Ureter (tissue), 1 donor: ENCODE measurements at regions not wholly inside any gene's neighbourhood (a gene's known extent, or its start where the extent isn't known, plus 50 kb on each side); places are given as distances from the start of the nearest gene placed in this dataset.
"Not testable (repeated sequence)": the region's sequence is repeated elsewhere in the genome, so short reads cannot be mapped to it uniquely, and the experiment has no call there.

Experiments used
- DNase-seq: peaks from one replicate; pipeline ENCODE4 v3.0.0-alpha.2; 2020; ENCODE audit warnings: low spot score
- donor health status: DM: yes; HTN: yes; CAD: no.

DNA sequence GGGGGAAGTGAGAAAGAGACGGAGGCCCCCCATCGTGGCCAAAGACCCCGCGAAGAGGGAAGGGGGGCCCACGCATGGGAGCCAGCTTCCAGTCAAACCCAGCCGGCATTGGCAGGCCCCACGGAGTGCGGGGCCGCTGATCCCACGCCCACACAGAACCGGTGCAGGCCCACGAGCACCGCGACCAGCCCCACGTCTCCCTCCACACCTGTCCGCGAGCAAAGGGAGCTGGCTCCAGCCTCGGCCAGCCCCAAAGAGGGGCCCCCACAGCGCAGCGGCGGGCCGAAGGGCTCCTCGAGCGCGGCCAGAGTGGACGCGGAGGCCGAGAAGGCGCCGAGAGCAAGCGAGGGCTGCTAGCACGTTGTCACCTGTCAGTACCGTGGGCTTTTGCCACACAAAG, 125.0 kb upstream of the TWIST2 start:
- no peak for DNase-seq

DNA sequence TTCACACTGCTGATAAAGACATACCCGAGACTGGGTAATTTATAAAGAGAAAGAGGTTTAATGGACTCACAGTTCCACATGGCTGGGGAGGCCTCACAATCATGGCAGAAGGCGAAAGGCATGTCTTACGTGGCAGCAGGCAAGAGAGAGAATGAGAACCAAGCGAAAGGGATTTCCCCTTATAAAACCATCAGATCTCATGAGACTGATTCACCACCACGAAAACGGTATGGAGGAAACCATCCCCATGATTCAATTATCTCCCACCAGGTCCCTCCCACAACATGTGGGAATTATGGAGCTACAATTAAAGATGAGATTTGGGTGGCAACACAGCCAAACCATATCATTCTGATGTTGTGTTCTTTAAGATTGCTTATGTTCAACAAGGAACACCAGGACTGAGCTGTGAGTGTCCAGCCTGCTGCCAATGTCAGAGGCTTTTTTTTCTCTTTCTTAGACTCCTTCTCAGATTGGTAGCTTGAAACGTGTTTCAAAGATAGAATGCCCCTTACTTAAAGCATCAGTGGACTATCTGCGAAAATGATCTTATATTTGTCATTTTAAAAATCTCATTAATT, 124.1 kb upstream of the TWIST2 start:
- DNase-seq = not testable (repeated sequence)

DNA sequence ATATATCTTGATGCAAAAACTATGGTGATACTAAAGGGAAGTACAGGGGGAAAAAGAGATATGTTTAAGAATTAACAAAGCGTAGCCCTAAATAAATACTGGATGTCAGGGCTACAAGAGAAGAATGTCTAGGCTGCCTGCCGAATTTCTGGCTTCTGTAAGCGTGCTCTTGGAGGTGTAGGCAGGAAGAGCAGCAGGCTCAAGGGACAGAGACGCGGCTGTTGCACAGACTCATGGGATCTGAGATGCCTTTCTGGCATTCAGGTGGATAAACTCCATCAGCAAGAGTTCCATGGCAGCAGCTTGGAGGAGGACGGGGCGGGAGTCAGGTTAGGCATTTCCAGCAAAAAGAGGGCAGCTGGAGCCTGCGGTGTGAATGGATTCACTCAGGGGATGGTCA, 123.2 kb upstream of the TWIST2 start:
- DNase-seq = no peak

DNA sequence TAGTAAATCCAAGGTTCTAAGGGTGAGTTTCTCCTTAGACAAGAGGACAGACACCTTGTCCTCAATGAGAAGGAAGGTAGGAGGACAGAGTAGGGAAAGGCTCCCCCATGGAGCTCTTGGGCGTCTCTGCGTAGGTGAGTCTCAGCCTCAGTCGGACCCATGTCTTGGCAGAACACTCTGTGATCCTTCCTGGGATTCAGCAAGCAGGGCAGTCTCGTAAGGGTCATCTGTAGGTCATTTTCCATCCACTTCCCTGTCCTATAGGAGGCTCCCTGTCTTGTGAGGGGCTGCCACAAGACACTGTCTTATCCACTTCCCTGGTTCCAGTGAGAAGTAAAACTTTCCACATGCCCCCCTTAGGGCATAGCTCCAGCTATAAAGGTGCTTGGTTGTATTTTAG, 122.6 kb upstream of the TWIST2 start:
- no peak for DNase-seq

DNA sequence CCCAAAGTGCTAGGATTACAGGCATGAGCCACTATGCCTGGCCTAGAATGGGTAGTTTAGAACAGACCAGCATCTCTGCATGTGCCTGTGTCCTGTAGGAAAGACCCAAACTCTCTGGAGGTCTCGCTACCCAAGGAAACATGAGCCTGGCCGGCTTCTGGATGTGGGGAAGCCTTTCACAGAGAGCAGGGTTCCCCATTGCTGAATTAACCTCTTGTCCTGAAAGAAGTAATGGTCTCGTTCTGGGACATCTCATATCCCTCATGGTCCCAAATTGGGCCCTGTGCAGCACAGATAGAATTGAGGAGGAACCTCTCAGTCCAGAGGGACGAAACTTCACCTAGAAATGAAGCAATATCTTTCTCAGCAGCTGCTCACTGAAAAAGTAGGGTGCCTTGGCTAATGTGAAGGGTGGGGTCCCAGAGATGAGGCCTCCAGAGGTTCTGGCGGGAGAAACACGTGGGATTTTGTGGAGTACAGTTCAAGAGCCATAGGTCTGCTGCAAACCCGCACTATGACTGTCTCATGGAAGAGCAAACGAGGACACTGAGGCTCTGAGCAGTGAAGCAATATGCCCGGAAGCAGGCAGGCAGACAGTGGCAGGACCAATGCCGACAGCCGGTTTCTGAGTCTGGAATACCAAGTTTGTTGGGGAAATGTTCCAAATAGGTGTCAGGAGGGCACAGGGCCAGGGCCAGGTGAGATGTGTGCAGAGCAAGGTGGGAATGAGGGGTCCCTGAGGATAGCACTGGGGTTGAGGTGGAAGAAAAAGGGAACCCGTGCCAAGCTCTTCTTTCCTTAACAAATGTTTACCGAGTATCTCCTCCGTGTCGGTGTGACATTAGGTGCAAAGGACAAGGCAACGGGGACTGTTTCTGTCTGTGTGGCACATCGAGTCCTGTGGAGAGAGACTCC, 121.0 kb upstream of the TWIST2 start:
- no peak for DNase-seq

DNA sequence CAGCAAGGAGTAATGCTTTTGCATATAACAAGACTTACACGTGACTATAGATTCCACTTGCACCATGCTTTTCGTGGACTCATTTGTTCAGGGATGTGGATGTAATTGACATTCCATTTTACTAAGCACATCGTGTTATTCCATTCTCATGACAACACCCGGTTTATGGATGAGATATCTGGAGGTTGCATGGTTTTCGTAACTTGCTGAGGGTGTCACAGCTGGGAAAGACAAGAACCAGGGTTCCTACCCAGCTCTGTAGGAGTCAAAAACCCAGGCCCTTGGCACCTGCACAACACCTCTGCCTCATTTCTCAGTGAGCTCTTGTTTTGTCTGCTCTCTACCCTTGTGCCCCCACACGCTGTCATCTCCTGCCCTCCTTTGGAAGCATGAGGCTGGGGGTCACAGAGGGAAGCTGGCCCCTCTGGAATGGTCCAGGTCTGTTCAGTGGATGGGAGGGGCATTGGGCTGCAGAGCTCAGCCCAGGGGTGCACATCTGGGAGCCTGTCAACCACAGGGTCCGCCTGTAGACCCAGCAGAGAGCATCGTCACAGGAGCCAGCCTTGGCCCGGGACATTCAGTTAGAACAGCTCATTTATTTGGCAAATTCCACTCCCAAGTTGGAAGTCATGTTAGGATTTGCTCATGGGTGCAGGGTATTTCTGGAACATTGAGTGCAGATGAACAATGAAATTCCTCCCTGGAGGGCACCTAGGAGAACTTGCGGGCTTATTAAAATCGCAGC, 120.1 kb upstream of the TWIST2 start:
- no peak for DNase-seq

DNA sequence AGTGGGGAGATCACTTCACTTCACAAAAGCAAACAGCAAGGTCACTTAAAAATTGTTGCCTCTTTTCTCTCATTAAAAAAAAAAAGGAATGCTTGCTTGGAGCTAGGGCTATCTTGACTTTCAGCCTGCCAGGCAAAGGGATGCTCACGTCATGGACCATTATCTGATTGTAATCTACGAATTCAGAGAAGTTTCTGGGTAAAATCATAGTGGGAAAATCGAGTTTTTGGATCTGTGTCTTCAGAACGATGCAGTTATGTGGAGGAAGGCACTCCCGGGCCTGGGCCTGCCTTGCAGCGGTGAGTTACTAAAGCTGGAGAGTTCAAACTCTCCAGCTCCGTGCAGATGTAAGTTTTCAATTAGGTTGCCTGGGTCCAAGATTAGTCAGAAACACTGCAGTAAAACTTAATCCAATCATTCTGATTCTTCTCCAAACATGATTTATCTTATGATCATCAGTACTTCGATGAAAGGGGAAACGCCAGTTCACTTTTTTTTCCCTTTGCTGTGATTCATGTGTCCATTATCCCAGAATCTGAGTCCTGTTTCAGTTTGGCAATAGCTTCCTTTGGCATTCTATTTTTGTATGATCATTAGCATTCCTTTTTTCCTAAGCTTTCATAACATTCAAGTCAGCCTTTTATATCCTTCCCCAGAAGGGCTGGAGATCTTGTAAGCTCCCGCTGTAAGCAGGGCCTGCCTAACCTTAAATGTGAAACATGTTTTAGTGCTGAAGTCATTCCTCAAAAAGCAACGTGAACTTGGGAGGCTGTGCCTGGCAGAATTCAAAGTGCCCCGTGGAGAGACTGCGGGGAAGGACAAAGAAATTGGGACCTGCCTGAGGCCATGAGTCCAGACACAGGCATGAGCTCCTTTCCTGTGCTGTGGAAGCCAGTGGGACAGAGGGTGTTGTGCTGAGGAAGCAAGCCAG, 119.3 kb upstream of the TWIST2 start:
- DNase-seq = no peak

DNA sequence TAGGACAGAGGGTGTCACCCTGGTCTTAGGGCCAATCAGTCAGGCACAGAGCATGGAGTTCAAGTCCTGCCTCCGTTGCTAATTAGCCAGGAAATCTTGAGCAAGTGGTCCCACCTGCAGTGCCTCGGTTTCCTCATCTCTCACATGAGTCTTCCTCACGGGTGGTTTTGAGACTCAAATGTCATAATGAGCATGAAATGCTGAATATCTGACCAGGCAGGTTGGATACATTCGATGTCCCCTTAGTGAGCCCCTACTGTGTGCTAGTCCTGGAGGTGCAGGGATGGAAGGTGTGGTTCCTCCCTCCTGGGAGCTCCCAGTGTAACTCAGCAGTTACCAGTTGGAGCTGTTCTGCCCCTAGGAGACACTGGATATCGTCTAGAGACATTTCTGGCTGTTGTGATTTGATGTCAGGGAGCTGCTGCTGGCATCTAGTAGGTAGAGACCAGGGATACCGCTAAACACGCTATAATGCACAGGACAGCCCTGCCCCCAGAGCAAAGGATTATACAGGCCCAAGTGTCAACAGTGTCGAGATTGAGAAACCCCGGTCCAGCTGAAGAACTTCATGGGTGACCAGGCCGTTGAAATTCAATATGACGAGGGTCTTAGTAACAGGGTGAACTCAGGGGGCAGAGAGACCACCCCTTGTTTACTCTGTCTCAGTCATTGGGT, 118.5 kb upstream of the TWIST2 start:
- DNase-seq = no peak

DNA sequence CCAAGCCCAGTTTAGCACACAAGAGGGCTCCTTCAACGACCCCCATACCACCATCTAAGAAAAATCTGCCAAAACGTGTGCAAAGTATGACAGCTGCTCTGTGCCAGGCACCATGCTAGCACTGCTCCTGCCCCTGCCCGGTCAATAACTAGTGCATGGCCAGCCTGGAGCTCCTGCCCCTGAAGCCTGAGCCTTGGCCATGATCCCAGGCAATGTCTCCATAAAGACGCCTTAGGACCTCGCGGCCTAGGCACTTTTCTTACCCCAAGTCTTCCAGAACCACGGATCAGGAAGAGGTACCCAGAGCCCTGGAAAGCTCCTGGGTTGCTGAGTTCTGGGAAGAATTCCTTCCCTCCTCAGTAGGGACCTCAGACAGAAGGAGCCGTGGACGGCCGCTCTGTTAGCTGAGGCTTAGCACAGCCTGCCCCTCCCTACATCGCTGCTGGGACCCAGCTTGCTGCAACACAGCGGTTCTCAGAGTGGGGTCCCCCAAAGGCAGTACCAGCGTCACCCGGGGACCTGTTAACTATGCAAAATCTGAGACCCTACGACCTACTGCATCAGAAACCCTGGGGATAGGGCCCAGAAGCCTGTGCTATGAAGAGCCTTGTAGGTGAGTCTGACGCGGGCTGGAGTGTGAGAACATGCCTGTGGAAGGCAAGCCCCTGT, 117.8 kb upstream of the TWIST2 start:
- DNase-seq = no peak

DNA sequence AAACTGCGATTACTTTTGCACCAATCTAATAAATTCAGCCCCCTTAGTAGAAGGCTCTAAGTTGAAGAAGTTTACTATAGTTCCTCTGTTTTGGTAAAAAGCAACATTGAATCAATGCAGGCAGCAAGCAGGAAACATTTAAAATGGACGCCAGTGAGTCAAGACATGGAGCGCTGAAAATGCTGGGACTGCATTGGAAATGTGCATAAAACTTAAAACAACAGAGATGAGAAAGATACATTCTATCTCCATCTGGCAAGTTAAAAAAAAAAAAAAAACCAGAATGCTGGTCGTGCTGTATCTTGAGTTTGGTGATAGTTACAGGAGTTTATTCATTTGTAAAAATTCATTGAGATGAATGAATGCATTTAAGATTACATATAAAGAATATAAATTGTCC, 117.0 kb upstream of the TWIST2 start:
- no peak for DNase-seq

DNA sequence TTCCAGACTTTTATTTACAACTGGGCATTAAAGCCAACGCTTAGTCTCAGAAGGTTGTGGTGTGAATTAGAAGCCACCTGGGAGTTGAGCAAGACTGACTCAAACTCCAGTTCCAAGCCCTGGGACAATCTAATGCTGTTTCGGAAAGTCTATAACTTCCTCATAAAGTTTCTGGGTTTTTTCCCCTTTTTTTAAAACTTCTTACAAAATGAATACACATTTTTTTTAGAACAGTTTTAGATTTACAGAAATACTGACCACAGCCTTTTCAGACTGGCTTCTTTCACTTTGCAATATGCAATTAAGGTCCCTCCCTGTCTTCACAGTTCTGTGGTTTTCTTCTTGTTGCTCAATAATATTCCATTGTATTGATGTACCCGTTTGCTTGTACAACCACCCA, 115.9 kb upstream of the TWIST2 start:
- no peak for DNase-seq

DNA sequence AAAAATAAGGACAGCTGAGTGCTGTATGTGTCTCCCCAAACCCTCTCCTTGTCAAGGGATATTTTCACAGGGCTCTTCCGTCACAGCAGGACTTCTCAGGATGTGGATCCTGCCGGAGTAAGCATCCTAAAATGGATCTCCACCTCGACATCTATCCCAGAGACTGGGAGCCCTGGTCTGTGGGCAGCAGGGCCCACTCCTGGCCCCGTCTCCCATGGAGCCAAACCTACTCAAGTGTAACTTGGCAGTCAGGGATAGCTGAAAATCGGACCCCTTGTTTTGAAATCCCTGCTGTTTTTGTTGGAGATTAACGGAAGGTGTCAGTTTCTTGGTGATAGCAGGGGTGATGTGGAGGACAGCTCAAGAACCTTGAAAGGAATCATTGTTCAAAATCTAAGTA, 109.0 kb upstream of the TWIST2 start:
- DNase-seq = no peak

DNA sequence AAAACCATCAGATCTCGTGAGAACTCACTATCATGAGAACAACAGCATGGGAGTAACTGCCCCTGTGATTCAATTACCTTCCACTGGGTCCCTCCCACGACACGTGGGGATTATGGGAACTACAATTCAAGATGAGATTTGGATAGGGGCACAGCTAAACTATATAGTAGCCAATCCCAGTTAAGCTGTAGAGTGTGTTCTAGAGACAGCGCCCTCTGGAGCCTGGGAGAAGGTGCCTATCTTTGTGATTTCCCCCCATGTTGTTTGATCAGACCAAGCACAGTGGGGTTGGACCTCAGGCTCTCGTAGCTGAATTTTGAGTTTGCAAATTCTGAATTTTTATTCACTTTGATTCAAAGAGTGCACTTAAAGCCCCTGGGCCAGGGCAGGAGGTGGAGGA, 108.2 kb upstream of the TWIST2 start:
- DNase-seq = no peak

DNA sequence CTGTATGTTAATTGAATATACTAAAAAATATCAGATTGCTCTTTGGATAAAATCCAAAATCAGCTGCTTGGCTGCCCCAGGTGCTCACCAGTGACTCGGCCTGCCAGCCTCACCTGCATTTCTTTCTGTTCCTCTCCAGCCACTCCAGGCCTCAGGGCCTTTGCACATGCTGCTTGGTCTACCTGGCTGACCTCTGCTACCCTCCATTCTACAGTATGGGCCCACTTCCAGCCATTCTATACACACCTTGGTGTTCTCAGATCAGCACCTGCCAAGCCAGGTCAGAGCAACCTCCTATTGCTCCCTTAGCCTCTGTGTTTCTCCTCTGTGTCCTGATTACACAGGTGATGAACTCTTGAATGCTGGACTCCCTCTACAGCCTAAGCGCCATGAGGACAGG, 106.6 kb upstream of the TWIST2 start:
- DNase-seq = no peak

DNA sequence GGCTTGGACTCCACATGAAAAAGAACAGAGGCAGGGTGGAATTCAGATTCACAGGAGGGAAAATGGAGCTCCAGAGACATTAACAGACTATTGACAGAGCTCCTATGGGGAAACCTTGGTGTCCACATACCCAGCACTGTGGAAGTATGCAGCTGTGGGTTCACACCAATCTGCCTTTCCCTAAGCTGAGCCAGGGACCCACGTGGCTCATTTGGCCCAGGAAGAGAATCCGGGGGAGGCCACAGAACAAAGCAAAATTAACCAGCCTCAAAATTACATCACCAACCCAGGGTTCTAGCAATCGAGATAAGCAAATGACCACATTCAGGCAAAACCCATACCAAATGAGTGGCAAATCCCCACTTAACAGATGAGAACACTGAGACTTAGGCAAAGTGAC, 105.8 kb upstream of the TWIST2 start:
- no peak for DNase-seq

DNA sequence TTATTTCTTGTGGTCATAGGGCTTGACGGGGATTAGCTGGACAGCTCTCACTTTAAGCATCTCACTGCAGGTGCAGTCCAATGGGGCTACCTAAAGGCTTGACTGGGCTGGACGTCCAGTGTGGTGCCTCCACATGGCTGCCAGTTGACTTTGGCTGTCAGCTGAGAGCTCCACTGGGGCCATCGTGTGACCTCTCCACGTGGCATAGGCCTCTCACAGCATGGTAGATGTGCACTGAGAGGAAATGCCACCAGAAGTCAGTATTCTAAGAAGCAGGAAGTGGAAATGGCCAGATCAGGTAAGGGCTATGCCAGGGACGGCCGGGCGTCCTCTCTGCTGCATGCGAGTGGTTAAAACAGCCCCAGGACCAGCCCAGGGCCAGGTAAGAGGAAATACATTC, 105.2 kb upstream of the TWIST2 start:
- DNase-seq = no peak

DNA sequence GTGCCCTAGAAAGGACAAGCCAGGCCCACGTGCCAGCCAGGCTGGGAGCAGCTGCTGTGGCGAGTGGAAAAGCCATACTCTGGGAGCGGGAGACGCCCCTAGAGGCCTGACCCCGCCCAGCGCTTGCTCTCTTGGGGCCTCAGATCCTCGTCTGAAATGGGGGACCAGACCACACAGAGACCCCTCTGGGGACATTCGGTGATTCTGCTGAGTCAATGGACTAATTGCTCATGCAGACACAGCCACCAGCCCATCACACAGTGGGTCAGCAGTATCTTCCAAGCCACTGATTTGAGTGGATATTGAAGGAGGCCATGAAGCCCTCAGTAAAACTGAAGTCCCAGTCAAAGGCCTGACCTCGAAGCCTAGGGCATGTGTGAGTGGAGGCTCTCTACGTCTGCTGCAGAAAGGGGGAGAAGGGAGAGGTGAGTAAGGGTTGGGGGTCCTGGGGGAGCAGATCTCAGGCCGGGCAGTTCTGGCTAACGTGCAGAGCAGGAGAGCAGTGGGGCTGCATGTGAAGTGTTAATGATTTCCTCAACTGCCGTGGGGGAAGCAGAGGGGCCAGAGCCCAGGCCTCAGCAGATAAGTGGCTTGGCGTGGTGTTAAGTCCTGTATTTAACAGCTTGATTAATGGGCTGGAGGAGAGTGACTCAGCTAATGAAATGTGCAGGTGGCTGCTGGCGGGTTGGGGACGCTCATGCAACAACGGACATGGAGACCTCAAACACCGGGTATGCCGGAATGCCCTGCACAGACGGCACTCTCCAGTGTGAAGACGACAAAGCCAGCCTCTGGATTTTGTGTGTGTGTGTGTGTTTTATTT, 104.4 kb upstream of the TWIST2 start:
- DNase-seq = no peak

DNA sequence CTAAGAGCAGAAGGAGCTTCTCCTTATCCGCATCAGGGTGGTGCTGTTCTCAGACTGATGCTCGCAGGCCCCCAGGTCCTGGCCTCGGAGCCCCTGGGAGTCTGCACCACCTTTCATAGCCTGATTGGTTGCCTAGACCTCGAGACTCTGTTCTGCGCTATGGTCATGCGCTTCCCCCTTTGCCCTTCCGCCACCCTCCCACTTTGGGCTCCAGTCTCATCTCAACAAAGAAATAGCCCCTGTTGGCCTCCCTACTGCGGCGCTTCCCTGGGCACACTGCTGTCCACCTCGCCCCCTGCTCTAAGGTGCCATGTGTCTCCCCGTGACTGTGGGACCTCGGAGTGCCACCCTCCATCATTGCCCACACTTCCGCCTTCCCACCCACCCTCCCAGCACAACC, 102.9 kb upstream of the TWIST2 start:
- DNase-seq = no peak

DNA sequence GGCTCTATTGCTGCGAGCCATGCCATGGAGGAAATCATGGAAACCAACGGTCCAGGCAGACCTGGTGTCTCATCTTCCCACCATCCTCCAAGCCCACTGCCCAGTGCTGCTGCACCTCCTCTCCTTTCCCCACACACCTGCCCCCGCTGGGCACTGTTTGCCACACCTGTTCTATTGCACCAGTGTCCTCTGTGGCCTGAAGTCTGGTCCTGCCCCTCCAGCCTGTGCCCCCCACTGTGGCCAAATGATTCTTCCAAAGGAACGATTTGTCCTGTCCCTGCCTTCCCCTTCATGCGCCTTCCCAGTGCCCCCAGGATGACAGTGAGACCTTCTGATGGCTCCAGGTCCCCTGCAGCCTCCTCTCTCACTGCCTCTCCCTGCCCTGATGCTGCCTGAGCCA, 101.9 kb upstream of the TWIST2 start:
- DNase-seq = no peak

DNA sequence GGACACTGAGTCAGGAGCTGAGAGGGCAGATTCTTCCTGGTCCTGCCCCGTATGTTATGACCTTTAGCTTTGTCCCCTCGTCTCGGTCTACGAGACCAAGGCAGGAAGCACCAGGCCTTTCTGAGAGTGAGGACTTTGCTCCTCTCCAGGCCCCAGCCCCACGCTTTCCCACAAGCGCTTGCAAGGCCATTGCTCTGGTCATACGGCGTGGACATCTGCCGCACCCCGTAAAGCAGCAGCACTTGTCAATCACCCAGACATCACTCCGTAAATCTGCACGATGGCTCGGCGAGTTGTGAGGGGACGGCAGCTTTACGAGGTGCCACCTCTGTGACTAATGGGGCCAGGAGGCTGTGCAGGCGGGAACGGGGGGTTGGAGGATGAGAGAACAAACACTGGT, 100.8 kb upstream of the TWIST2 start:
- DNase-seq = no peak
